ENCODE measurements at regions not wholly inside any gene's neighbourhood (a gene's known extent, or its start where the extent isn't known, plus 50 kb on each side); places are given as distances from the start of the nearest gene placed in this dataset.

- Histone ChIP-seq H3K9ac (ENCODE audit: insufficient read length) (no peak overlapping the region), H3K36me3 (ENCODE audit: insufficient read depth, low read length) (no peaks in the 10 kb centered on the region), H3K27ac (no peak overlapping the region), H3K9me3 (ENCODE audit: low read depth, low read length) (no peaks in the 10 kb centered on the region), H3K4me3 (no peak overlapping the region)
- DNase-seq (ENCODE audit: low read depth, low spot score), result no peak
- no peak for TF ChIP-seq FOXP2 (optimal IDR thresholded peaks at IDR 0.05; ENCODE audit: control extremely low read depth, extremely low read length, insufficient read depth)
- TF ChIP-seq POLR2AphosphoS5 (IDR thresholded peaks at IDR 0.05; ENCODE audit: borderline replicate concordance, low read depth, low read length), result no peak
- no peak for TF ChIP-seq EZH2 (IDR thresholded peaks at IDR 0.05)
Observed at GRCh38 chr2:18253686-18254197, 306.7 kb downstream of the RDH14 start.

- Histone ChIP-seq H3K9me3 (ENCODE audit: low read depth, low read length) (no peaks in the 10 kb centered on the region), H3K4me3 (no peak overlapping the region), H3K9ac (ENCODE audit: insufficient read length) (no peak overlapping the region), H3K36me3 (ENCODE audit: insufficient read depth, low read length) (no peaks in the 10 kb centered on the region), H3K27ac (no peak overlapping the region)
- no peak for DNase-seq (ENCODE audit: low read depth, low spot score)
- TF ChIP-seq POLR2AphosphoS5 (IDR thresholded peaks at IDR 0.05; ENCODE audit: borderline replicate concordance, low read depth, low read length) (no peak), EZH2 (IDR thresholded peaks at IDR 0.05) (no peak), FOXP2 (optimal IDR thresholded peaks at IDR 0.05; ENCODE audit: control extremely low read depth, extremely low read length, insufficient read depth) (no peak)
Observed at GRCh38 chr2:18251486-18251885, 309.0 kb downstream of the RDH14 start.

GRCh38 chr2:18247282-18248110 is 313.0 kb downstream of the RDH14 start:
- no peak for TF ChIP-seq EZH2 (IDR thresholded peaks at IDR 0.05)
- no peak for TF ChIP-seq POLR2AphosphoS5 (IDR thresholded peaks at IDR 0.05; ENCODE audit: borderline replicate concordance, low read depth, low read length)
- TF ChIP-seq FOXP2 (optimal IDR thresholded peaks at IDR 0.05; ENCODE audit: control extremely low read depth, extremely low read length, insufficient read depth), result no peak
- no peak for DNase-seq (ENCODE audit: low read depth, low spot score)
- Histone ChIP-seq H3K9me3 (ENCODE audit: low read depth, low read length) (no peaks in the 10 kb centered on the region), H3K36me3 (ENCODE audit: insufficient read depth, low read length) (no peaks in the 10 kb centered on the region), H3K27ac (no peak overlapping the region), H3K9ac (ENCODE audit: insufficient read length) (no peak overlapping the region), H3K4me3 (no peak overlapping the region)

GRCh38 chr2:18245375-18245774 is 315.1 kb downstream of the RDH14 start:
- no peak overlapping the region for H3K27ac ChIP-seq
- DNase-seq (ENCODE audit: low read depth, low spot score), result no peak
- H3K9ac ChIP-seq (ENCODE audit: insufficient read length), result no peak overlapping the region
- no peaks in the 10 kb centered on the region for H3K9me3 ChIP-seq (ENCODE audit: low read depth, low read length)
- no peaks in the 10 kb centered on the region for H3K36me3 ChIP-seq (ENCODE audit: insufficient read depth, low read length)
- H3K4me3 ChIP-seq, result no peak overlapping the region
- no peak for TF ChIP-seq FOXP2 (optimal IDR thresholded peaks at IDR 0.05; ENCODE audit: control extremely low read depth, extremely low read length, insufficient read depth)
- TF ChIP-seq EZH2 (IDR thresholded peaks at IDR 0.05), result no peak
- TF ChIP-seq POLR2AphosphoS5 (IDR thresholded peaks at IDR 0.05; ENCODE audit: borderline replicate concordance, low read depth, low read length), result no peak

GRCh38 chr2:18244845-18245244 is 315.6 kb downstream of the RDH14 start:
- Histone ChIP-seq H3K9me3 (ENCODE audit: low read depth, low read length) (no peaks in the 10 kb centered on the region), H3K27ac (no peak overlapping the region), H3K36me3 (ENCODE audit: insufficient read depth, low read length) (no peaks in the 10 kb centered on the region), H3K9ac (ENCODE audit: insufficient read length) (no peak overlapping the region), H3K4me3 (no peak overlapping the region)
- no peak for TF ChIP-seq EZH2 (IDR thresholded peaks at IDR 0.05)
- no peak for TF ChIP-seq FOXP2 (optimal IDR thresholded peaks at IDR 0.05; ENCODE audit: control extremely low read depth, extremely low read length, insufficient read depth)
- no peak for TF ChIP-seq POLR2AphosphoS5 (IDR thresholded peaks at IDR 0.05; ENCODE audit: borderline replicate concordance, low read depth, low read length)
- DNase-seq (ENCODE audit: low read depth, low spot score), result no peak

GRCh38 chr2:18243816-18244215 is 316.6 kb downstream of the RDH14 start:
- Histone ChIP-seq H3K4me3 (no peak overlapping the region), H3K27ac (no peak overlapping the region), H3K36me3 (ENCODE audit: insufficient read depth, low read length) (no peaks in the 10 kb centered on the region), H3K9me3 (ENCODE audit: low read depth, low read length) (no peaks in the 10 kb centered on the region), H3K9ac (ENCODE audit: insufficient read length) (no peak overlapping the region)
- TF ChIP-seq POLR2AphosphoS5 (IDR thresholded peaks at IDR 0.05; ENCODE audit: borderline replicate concordance, low read depth, low read length) (no peak), FOXP2 (optimal IDR thresholded peaks at IDR 0.05; ENCODE audit: control extremely low read depth, extremely low read length, insufficient read depth) (no peak)
- no peak for DNase-seq (ENCODE audit: low read depth, low spot score)

GRCh38 chr2:18242716-18243115 is 317.7 kb downstream of the RDH14 start:
- Histone ChIP-seq H3K36me3 (ENCODE audit: insufficient read depth, low read length) (no peaks in the 10 kb centered on the region), H3K27ac (no peak overlapping the region), H3K4me3 (no peak overlapping the region), H3K9ac (ENCODE audit: insufficient read length) (no peak overlapping the region), H3K9me3 (ENCODE audit: low read depth, low read length) (no peaks in the 10 kb centered on the region)
- no peak for TF ChIP-seq POLR2AphosphoS5 (IDR thresholded peaks at IDR 0.05; ENCODE audit: borderline replicate concordance, low read depth, low read length)
- TF ChIP-seq EZH2 (IDR thresholded peaks at IDR 0.05), result no peak
- TF ChIP-seq FOXP2 (optimal IDR thresholded peaks at IDR 0.05; ENCODE audit: control extremely low read depth, extremely low read length, insufficient read depth), result no peak
- no peak for DNase-seq (ENCODE audit: low read depth, low spot score)

- H3K36me3 ChIP-seq (ENCODE audit: insufficient read depth, low read length), result no peaks in the 10 kb centered on the region
- H3K9me3 ChIP-seq (ENCODE audit: low read depth, low read length), result no peaks in the 10 kb centered on the region
- DNase-seq (ENCODE audit: low read depth, low spot score), result no peak
- no peak for TF ChIP-seq EZH2 (IDR thresholded peaks at IDR 0.05)
- TF ChIP-seq POLR2AphosphoS5 (IDR thresholded peaks at IDR 0.05; ENCODE audit: borderline replicate concordance, low read depth, low read length), result no peak
- TF ChIP-seq FOXP2 (optimal IDR thresholded peaks at IDR 0.05; ENCODE audit: control extremely low read depth, extremely low read length, insufficient read depth), result no peak
- no peak overlapping the region for H3K27ac ChIP-seq
- H3K9ac ChIP-seq (ENCODE audit: insufficient read length), result no peak overlapping the region
- no peak overlapping the region for H3K4me3 ChIP-seq
Observed at GRCh38 chr2:18238209-18238608, 322.2 kb downstream of the RDH14 start.

Data from SK-N-MC (cell line).